B cell (primary cell): ENCODE measurements at regions not wholly inside any gene's neighbourhood (a gene's known extent, or its start where the extent isn't known, plus 50 kb on each side); places are given as distances from the start of the nearest gene placed in this dataset.
"Not testable (repeated sequence)": the region's sequence is repeated elsewhere in the genome, so short reads cannot be mapped to it uniquely, and the experiment has no call there.

Experiments used
- ATAC-seq: fragments of 200-7000 bp; cut with Tn5 transposase; one replicate; pipeline ENCODE4 v1.10.0; 2021; ENCODE audit warnings: low read depth, mild to moderate bottlenecking, moderate number of reproducible peaks, moderate library complexity
- CTCF ChIA-PET: fragments of 350-600 bp; sonication (Branson Sonifier 250); formaldehyde crosslinking; loops from one replicate; lab custom pipeline; 2021; ENCODE audit warnings: antibody characterized with exemption, inconsistent platforms; lab: Charles Lee
- POLR2A ChIA-PET: fragments of 350-600 bp; sonication (Branson Sonifier 250); formaldehyde crosslinking; loops from one replicate; lab custom pipeline; 2021; ENCODE audit warnings: antibody characterized with exemption; lab: Charles Lee
- DNase-seq: peaks from one replicate; pipeline ENCODE4 v3.0.0; 2013
- H2AFZ ChIP-seq: 2 replicates; pipeline ENCODE4 v1.6.1; 2012; ENCODE audit warnings: mild to moderate bottlenecking, low read depth, low read length; ENCODE audit not compliant: insufficient read depth, poor library complexity, severe bottlenecking
- H3K27ac ChIP-seq, 2 donors: 1 replicate in 1 of 2; 2 replicates in 1 of 2; pipeline ENCODE4 v1.5.1; 2012 to 2013; ENCODE audit warnings: low read length in 2 of 2, mild to moderate bottlenecking in 2 of 2, moderate library complexity in 1 of 2
- H3K27me3 ChIP-seq, 4 experiments: fragments of 200-600 bp in 1 of 4; sonication (generic) in 1 of 4; replicated peaks in 1 of 4; 1 replicate in 2 of 4; 2 replicates in 2 of 4; pipeline versions ENCODE4 v1.6.1 to v1.7.0; 2013 to 2016; ENCODE audit warnings: low read length in 3 of 4, mild to moderate bottlenecking in 2 of 4, mixed read lengths in 1 of 4, moderate library complexity in 1 of 4; ENCODE audit not compliant: insufficient read depth in 4 of 4, control insufficient read depth in 3 of 4; ENCODE audit errors: control extremely low read depth in 1 of 4
- H3K36me3 ChIP-seq, 2 experiments: replicated peaks in 1 of 2; 1 replicate in 1 of 2; 2 replicates in 1 of 2; pipeline versions ENCODE4 v1.6.1 to v1.7.1; 2013; ENCODE audit warnings: low read length in 1 of 2; ENCODE audit not compliant: insufficient read depth in 2 of 2, control insufficient read depth in 1 of 2; ENCODE audit errors: control extremely low read depth in 1 of 2, extremely low read depth in 1 of 2
- H3K4me1 ChIP-seq, 2 donors: fragments of 200-600 bp in 1 of 2; sonication (generic) in 1 of 2; 1 replicate in 1 of 2; 2 replicates in 1 of 2; pipeline versions ENCODE4 v1.5.1 to v1.6.1; 2013 to 2017; ENCODE audit warnings: low read length in 2 of 2; ENCODE audit not compliant: control insufficient read depth in 2 of 2, insufficient read depth in 2 of 2
- H3K4me2 ChIP-seq: replicated peaks from 2 replicates; pipeline ENCODE3; 2012; ENCODE audit warnings: mild to moderate bottlenecking, low read depth, low read length; ENCODE audit not compliant: poor library complexity, severe bottlenecking
- H3K4me3 ChIP-seq, 5 experiments: fragments of 200-600 bp in 1 of 5; sonication (generic) in 1 of 5; 1 replicate in 3 of 5; 2 replicates in 2 of 5; pipeline versions ENCODE4 v1.5.1 to v1.7.0; 2011 to 2016; ENCODE audit warnings: low read length in 4 of 5, mild to moderate bottlenecking in 4 of 5, low read depth in 2 of 5, control low read depth in 1 of 5, moderate library complexity in 1 of 5; ENCODE audit not compliant: insufficient read depth in 1 of 5; ENCODE audit errors: control extremely low read depth in 1 of 5, extremely low read depth in 1 of 5
- H3K79me2 ChIP-seq: fragments of 200-600 bp; sonication (generic); one replicate; pipeline ENCODE4 v1.6.0; 2016; ENCODE audit warnings: low read length; ENCODE audit not compliant: control insufficient read depth, insufficient read depth
- H3K9ac ChIP-seq: fragments of 200-600 bp; sonication (generic); 2 replicates; pipeline ENCODE4 v1.6.1; 2017; ENCODE audit warnings: mild to moderate bottlenecking, low read length, moderate library complexity
- H3K9me3 ChIP-seq, 3 donors: one replicate each; pipeline versions ENCODE4 v1.6.1 to v1.7.1; 2013; ENCODE audit warnings: low read length in 2 of 3; ENCODE audit not compliant: control insufficient read depth in 2 of 3, insufficient read depth in 1 of 3; ENCODE audit errors: control extremely low read depth in 1 of 3
- H4K20me1 ChIP-seq: 2 replicates; pipeline ENCODE4 v1.6.0; 2012; ENCODE audit warnings: mild to moderate bottlenecking, low read length; ENCODE audit not compliant: insufficient read depth, control insufficient read depth, poor library complexity, severe bottlenecking
- H3K27ac Mint-ChIP-seq: one replicate; pipeline ENCODE4 v1.8.0; 2021; ENCODE audit warnings: mixed read lengths
- H3K27me3 Mint-ChIP-seq: one replicate; pipeline ENCODE4 v1.8.0; 2021; ENCODE audit warnings: mixed read lengths
- H3K4me1 Mint-ChIP-seq: one replicate; pipeline ENCODE4 v1.8.0; 2021; ENCODE audit warnings: mixed read lengths
- H3K4me3 Mint-ChIP-seq: one replicate; pipeline ENCODE4 v1.8.0; 2021; ENCODE audit warnings: mixed read lengths
- H3K9me3 Mint-ChIP-seq: one replicate; pipeline ENCODE4 v1.8.0; 2022; ENCODE audit warnings: mixed read lengths; ENCODE audit not compliant: insufficient read depth
- WGBS: methylation state at CpG from one replicate; pipeline ENCODE4 v1.1.5; 2013; ENCODE audit warnings: missing lambda C conversion rate; ENCODE audit not compliant: insufficient coverage; 5-methylcytosine and 5-hydroxymethylcytosine counted together
- intact Hi-C: fragments of 100-400 bp; cut with micrococcal nuclease; formaldehyde crosslinking; loops from one replicate; pipeline ENCODE4 v1.10.0; 2022

DNA sequence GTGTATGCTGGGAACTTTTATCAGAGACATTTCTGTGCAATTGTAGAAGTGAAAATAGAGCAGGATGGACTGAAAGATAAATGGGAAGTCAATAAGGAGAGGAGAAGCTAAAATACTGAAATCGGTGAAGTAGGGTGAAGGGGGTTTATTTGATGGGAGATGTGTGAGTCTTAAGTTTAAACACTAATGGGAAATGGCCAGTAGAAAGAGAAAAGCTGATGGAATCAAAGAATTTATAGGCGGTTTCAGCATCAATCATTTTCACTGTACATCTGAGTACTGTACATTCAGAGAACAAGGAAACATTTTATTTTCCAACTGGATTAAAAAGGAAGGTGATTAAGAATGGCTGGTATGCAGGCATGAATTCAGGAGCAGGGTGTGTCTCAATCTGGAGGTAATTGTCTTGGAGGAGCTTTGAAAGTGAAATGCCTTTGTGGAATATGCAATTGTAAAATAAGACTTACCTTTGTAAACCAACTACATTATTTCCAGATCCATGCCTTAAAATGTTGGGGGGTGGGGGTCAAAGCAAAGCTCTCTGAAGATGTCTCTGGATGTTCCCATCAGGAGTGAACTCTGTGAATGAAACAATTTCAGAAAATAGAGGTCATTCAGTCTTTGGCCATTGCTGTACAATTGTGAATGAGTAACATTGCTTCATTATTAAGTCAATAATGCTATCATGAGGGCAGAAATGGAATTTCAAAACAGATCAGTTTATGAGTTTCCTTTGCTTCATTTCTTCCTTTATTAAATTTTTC is 156.4 kb downstream of the SPATA31A6 start:
- H3K9me3 Mint-ChIP-seq, CTCF ChIA-PET, H3K9me3 ChIP-seq, H3K36me3 ChIP-seq, intact Hi-C loops, H3K27me3 Mint-ChIP-seq, H4K20me1 ChIP-seq, POLR2A ChIA-PET, H3K27ac Mint-ChIP-seq, H3K4me1 Mint-ChIP-seq, H3K9ac ChIP-seq, ATAC-seq, H3K27me3 ChIP-seq, H3K4me2 ChIP-seq, H3K4me3 ChIP-seq, DNase-seq, H3K79me2 ChIP-seq, H3K4me1 ChIP-seq, H3K27ac ChIP-seq, H2AFZ ChIP-seq, H3K4me3 Mint-ChIP-seq: not testable (repeated sequence)
- no CpG with 5 or more reads among the region's 2 CpGs for WGBS

DNA sequence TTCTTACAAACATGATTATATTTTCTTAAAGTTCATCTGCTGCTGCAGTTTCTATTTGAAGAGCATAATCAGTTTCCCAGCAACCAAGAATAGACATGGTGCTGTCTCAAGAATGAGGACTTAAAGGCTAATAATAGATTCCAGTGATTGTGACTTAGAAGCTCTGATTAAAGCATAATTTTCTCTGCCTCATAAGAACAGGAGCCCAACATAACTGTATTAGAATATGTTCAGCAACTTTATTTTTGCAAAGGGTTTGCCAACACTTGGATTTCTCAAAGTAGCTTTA is 156.9 kb downstream of the SPATA31A6 start:
- not testable (repeated sequence) for H3K27me3 Mint-ChIP-seq

DNA sequence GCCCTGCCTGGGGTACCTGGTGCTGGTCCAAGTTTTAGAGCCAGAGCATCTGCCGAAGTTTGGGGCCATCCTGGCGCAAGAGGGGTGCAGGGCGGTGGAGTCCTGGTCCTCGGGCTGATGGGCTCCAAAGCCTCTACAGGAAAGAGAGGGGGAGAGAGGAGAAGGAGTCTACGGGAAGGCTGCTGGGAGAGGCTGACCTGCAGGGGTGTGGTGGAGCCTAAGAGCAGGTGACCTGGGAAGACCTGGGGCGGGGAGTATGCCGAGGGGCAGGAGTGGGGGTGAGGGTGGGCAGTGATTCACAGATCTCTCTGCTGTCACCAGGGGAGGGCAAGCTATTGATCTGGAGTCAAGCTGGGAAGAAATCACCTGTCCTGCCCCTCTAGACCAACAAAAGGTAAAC is 158.4 kb downstream of the SPATA31A6 start:
- intact Hi-C loops, H2AFZ ChIP-seq, H3K4me3 ChIP-seq, H3K4me2 ChIP-seq, ATAC-seq, H3K27me3 Mint-ChIP-seq, H3K4me1 Mint-ChIP-seq, POLR2A ChIA-PET, H3K36me3 ChIP-seq, H3K79me2 ChIP-seq, H3K27me3 ChIP-seq, H3K27ac ChIP-seq, H4K20me1 ChIP-seq, H3K4me1 ChIP-seq, CTCF ChIA-PET, DNase-seq, H3K27ac Mint-ChIP-seq, H3K9me3 Mint-ChIP-seq, H3K9ac ChIP-seq, H3K4me3 Mint-ChIP-seq, H3K9me3 ChIP-seq: not testable (repeated sequence)
- 62% methylated on average over 4 of the region's 7 CpGs for WGBS

More for the DNA sequence above, 156.9 kb downstream of the SPATA31A6 start:
- H3K4me2 ChIP-seq, ATAC-seq, H3K9ac ChIP-seq, H3K4me3 Mint-ChIP-seq, H2AFZ ChIP-seq, intact Hi-C loops, H3K79me2 ChIP-seq, H3K4me3 ChIP-seq, CTCF ChIA-PET, DNase-seq, H3K9me3 Mint-ChIP-seq, H4K20me1 ChIP-seq, H3K36me3 ChIP-seq, H3K9me3 ChIP-seq, H3K27me3 ChIP-seq, H3K27ac Mint-ChIP-seq, H3K27ac ChIP-seq, H3K4me1 Mint-ChIP-seq, POLR2A ChIA-PET, H3K4me1 ChIP-seq: not testable (repeated sequence)

DNA sequence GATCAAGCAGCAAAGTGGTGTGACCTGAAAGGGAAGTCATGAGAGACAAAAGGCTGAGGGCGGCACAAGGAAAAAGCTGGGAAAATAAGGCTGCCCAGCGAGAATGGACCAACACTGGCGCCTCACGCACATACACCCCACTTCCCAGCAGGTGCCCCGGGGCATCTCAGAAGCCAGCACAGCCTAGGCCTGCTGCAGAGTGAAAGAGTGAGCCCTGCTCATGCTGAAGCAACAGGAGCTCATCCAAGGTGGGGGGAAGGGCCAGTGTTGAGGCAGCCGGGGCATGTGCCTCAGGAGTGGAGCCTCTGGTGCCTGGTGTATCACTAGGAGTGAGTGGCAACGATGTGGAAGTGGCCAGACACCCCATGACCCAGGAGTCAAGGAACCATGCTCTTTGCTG is 158.8 kb downstream of the SPATA31A6 start:
- H3K4me1 ChIP-seq, H3K27me3 ChIP-seq, H3K9ac ChIP-seq, H3K4me2 ChIP-seq, H3K27ac ChIP-seq, H2AFZ ChIP-seq, H3K4me3 ChIP-seq, H3K4me1 Mint-ChIP-seq, intact Hi-C loops, H3K27me3 Mint-ChIP-seq, CTCF ChIA-PET, ATAC-seq, H3K9me3 ChIP-seq, DNase-seq, H3K36me3 ChIP-seq, H3K79me2 ChIP-seq, H4K20me1 ChIP-seq, H3K27ac Mint-ChIP-seq, POLR2A ChIA-PET, H3K4me3 Mint-ChIP-seq, H3K9me3 Mint-ChIP-seq: not testable (repeated sequence)
- no CpG with 5 or more reads among the region's 7 CpGs for WGBS
